Peyer's patch (tissue), 4 donors: ENCODE measurements at regions not wholly inside any gene's neighbourhood (a gene's known extent, or its start where the extent isn't known, plus 50 kb on each side); places are given as distances from the start of the nearest gene placed in this dataset.

ENCODE experiments used
- DNase-seq, 3 donors: peaks; one replicate each; pipeline ENCODE4 v3.0.0-alpha.2; 2017 to 2019
- H3K27ac ChIP-seq, 4 donors: fragments of 200-600 bp; sonication (generic); one replicate each; pipeline ENCODE4 v1.5.1; 2016 to 2019
- H3K27me3 ChIP-seq, 2 donors: fragments of 200-600 bp; sonication (generic); one replicate each; pipeline ENCODE4 v1.5.1; 2019
- H3K36me3 ChIP-seq, 3 donors: fragments of 200-600 bp; sonication (generic); one replicate each; pipeline ENCODE4 v1.5.1; 2016 to 2019
- H3K4me1 ChIP-seq, 4 donors: fragments of 200-600 bp; sonication (generic); one replicate each; pipeline ENCODE4 v1.5.1; 2016 to 2019
- H3K4me3 ChIP-seq, 4 donors: fragments of 200-600 bp; sonication (generic); 1 replicate in 3 of 4; 2 replicates in 1 of 4; pipeline ENCODE4 v1.5.1; 2016 to 2019; ENCODE audit warnings: mild to moderate bottlenecking in 1 of 4
- H3K9me3 ChIP-seq, 4 donors: fragments of 200-600 bp; sonication (generic); one replicate each; pipeline ENCODE4 v1.5.1; 2016 to 2019; ENCODE audit warnings: mild to moderate bottlenecking in 1 of 4
- POLR2A ChIP-seq, 2 donors: fragments of 450-650 bp; IDR thresholded peaks; one replicate each; pipeline ENCODE4 v1.5.1; 2017; ENCODE audit warnings: antibody characterized with exemption in 2 of 2, mild to moderate bottlenecking in 2 of 2, moderate library complexity in 2 of 2
- TF ChIP-seq, protein P1 (sequence below), 6 experiments: fragments of 450-650 bp in 4 of 6; fragments of 200-600 bp in 2 of 6; sonication (generic) in 1 of 6; IDR thresholded peaks; one replicate each; pipeline ENCODE4 v1.5.1; 2017 to 2019; ENCODE audit warnings: antibody characterized with exemption in 6 of 6, mild to moderate bottlenecking in 3 of 6, moderate library complexity in 1 of 6

DNA sequence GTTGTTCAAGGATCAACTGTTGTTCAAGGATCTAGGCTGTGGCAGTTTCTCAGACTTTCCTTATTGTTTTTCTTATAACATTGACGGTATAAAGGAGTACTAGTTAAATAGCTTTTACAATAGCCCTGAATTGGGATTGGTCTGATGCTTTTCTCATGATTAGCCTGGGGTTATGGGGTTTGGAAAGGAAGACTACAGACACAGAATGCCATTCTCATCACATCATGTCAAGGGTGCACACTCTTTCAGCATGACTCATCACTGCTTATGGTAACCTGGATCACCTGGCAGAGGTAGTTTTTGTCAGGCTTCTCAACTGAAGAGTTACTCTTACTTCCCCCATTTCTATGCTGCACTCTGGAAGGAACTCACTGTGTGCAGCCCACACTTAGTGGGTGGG lies 194.2 kb upstream of the NPSR1 start:
- no peak for TF ChIP-seq POLR2A (IDR thresholded peaks at IDR 0.05)
- TF ChIP-seq, protein P1, sequence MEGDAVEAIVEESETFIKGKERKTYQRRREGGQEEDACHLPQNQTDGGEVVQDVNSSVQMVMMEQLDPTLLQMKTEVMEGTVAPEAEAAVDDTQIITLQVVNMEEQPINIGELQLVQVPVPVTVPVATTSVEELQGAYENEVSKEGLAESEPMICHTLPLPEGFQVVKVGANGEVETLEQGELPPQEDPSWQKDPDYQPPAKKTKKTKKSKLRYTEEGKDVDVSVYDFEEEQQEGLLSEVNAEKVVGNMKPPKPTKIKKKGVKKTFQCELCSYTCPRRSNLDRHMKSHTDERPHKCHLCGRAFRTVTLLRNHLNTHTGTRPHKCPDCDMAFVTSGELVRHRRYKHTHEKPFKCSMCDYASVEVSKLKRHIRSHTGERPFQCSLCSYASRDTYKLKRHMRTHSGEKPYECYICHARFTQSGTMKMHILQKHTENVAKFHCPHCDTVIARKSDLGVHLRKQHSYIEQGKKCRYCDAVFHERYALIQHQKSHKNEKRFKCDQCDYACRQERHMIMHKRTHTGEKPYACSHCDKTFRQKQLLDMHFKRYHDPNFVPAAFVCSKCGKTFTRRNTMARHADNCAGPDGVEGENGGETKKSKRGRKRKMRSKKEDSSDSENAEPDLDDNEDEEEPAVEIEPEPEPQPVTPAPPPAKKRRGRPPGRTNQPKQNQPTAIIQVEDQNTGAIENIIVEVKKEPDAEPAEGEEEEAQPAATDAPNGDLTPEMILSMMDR (IDR thresholded peaks at IDR 0.05), result no peak
- no peak for DNase-seq
- H3K9me3 ChIP-seq, result no peaks in the 10 kb centered on the region

DNA sequence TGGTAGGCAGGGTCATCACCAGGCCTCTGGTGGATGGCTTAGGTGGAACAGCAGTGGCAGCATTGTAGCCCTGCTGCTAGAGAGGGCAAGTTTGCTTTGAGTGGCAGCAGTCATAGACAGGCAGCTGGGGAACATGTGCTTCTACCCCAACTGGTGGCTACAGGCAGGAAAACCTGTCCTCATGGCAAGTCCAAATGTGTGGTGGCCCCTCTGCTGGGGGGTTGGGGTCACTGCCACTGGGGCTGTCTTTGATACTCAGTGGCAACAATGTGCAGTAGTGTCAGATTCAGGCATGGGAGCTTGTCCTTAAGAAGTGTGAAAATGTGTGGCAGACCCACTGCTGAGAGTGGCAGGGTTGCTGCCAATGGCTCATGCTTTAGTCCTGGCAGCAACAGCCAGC lies 186.2 kb upstream of the NPSR1 start:
- peaks cover 0 to 12% (median 0%) of the 10 kb centered on the region in 4 donors for H3K9me3 ChIP-seq
- no peak overlapping the region for H3K27ac ChIP-seq
- no peak overlapping the region for H3K4me3 ChIP-seq
- H3K4me1 ChIP-seq, result no peaks in the 10 kb centered on the region
- no peaks in the 10 kb centered on the region for H3K36me3 ChIP-seq
- DNase-seq, result no peak
- H3K27me3 ChIP-seq, result no peaks in the 10 kb centered on the region
- TF ChIP-seq, protein P1 (IDR thresholded peaks at IDR 0.05), result no peak
- no peak for TF ChIP-seq POLR2A (IDR thresholded peaks at IDR 0.05)

More for the DNA sequence above, 194.2 kb upstream of the NPSR1 start:
- H3K27me3 ChIP-seq, result no peaks in the 10 kb centered on the region
- no peak overlapping the region for H3K27ac ChIP-seq
- no peaks in the 10 kb centered on the region for H3K36me3 ChIP-seq
- no peak overlapping the region for H3K4me3 ChIP-seq
- H3K4me1 ChIP-seq, result no peaks in the 10 kb centered on the region

DNA sequence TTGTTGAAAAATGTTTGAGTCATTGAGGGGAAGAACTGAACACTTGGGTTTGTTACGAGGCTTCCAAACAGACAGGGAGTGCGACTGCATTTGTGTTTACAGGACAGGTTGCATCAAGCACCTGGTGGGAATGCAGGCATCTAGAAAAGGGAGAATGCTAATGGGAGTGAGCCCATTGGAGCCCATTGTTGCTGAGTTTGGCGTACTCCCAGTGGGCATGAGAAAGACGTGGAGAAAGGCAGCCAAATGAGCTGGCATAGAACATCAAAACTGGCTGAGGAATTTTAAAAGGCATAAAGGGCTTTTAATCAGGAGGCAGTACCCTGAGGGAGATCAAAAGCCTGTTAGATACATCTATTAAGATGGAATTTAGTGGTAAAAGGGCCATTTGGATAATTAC lies 171.6 kb upstream of the NPSR1 start:
- no peaks in the 10 kb centered on the region for H3K27me3 ChIP-seq
- no peaks in the 10 kb centered on the region for H3K4me1 ChIP-seq
- DNase-seq, result no peak
- no peak for TF ChIP-seq POLR2A (IDR thresholded peaks at IDR 0.05)
- TF ChIP-seq, protein P1 (IDR thresholded peaks at IDR 0.05), result no peak
- no peak overlapping the region for H3K27ac ChIP-seq
- H3K9me3 ChIP-seq, result no peaks in the 10 kb centered on the region
- no peaks in the 10 kb centered on the region for H3K36me3 ChIP-seq
- H3K4me3 ChIP-seq, result no peak overlapping the region

- H3K27me3 ChIP-seq, result no peaks in the 10 kb centered on the region
Observed at GRCh38 chr7:34487391-34488115, 170.5 kb upstream of the NPSR1 start.

GRCh38 chr7:34488766-34489165 lies 169.3 kb upstream of the NPSR1 start:
- H3K27me3 ChIP-seq, result no peaks in the 10 kb centered on the region
- no peaks in the 10 kb centered on the region for H3K4me1 ChIP-seq
- no peak for TF ChIP-seq POLR2A (IDR thresholded peaks at IDR 0.05)
- TF ChIP-seq, protein P1 (IDR thresholded peaks at IDR 0.05), result no peak
- no peaks in the 10 kb centered on the region for H3K9me3 ChIP-seq
- no peak for DNase-seq
- H3K27ac ChIP-seq, result no peak overlapping the region
- H3K4me3 ChIP-seq, result no peak overlapping the region
- no peaks in the 10 kb centered on the region for H3K36me3 ChIP-seq

More at GRCh38 chr7:34487391-34488115, 170.5 kb upstream of the NPSR1 start:
- no peak for DNase-seq
- Histone ChIP-seq H3K9me3 (no peaks in the 10 kb centered on the region), H3K4me1 (no peaks in the 10 kb centered on the region), H3K4me3 (no peak overlapping the region), H3K36me3 (no peaks in the 10 kb centered on the region), H3K27ac (no peak overlapping the region)
- TF ChIP-seq POLR2A (IDR thresholded peaks at IDR 0.05), result no peak
- TF ChIP-seq, protein P1 (IDR thresholded peaks at IDR 0.05), result no peak
